ENCODE measurements at regions not wholly inside any gene's neighbourhood (a gene's known extent, or its start where the extent isn't known, plus 50 kb on each side); places are given as distances from the start of the nearest gene placed in this dataset.

GRCh38 chr2:181754105-181754504 is 73.8 kb upstream of the NEUROD1 start:
- no peak for DNase-seq (ENCODE audit: low spot score)
- in situ Hi-C loops (cut with MboI; ENCODE audit: low sequenced_read_pairs, unreplicated experiment) = no loop called here

GRCh38 chr2:181755181-181755580 is 74.9 kb upstream of the NEUROD1 start:
- no peak for TF ChIP-seq CTCF (IDR thresholded peaks at IDR 0.05; ENCODE audit: borderline replicate concordance, control extremely low read depth, extremely low read depth, insufficient read depth, missing control alignments)
- in situ Hi-C loops (cut with MboI; ENCODE audit: low sequenced_read_pairs, unreplicated experiment) = no loop called here
- DNase-seq (ENCODE audit: low spot score) = no peak

More at GRCh38 chr2:181754105-181754504, 73.8 kb upstream of the NEUROD1 start:
- TF ChIP-seq CTCF (IDR thresholded peaks at IDR 0.05; ENCODE audit: borderline replicate concordance, control extremely low read depth, extremely low read depth, insufficient read depth, missing control alignments) = no peak

GRCh38 chr2:181760521-181760920 is 80.2 kb upstream of the NEUROD1 start:
- in situ Hi-C loops (cut with MboI; ENCODE audit: low sequenced_read_pairs, unreplicated experiment) = no loop called here
- TF ChIP-seq CTCF (IDR thresholded peaks at IDR 0.05; ENCODE audit: borderline replicate concordance, control extremely low read depth, extremely low read depth, insufficient read depth, missing control alignments) = no peak
- no peak for DNase-seq (ENCODE audit: low spot score)

- no peak for DNase-seq (ENCODE audit: low spot score)
- TF ChIP-seq CTCF (IDR thresholded peaks at IDR 0.05; ENCODE audit: borderline replicate concordance, control extremely low read depth, extremely low read depth, insufficient read depth, missing control alignments) = no peak
- in situ Hi-C loops (cut with MboI; ENCODE audit: low sequenced_read_pairs, unreplicated experiment) = no loop called here
These were observed 80.9 kb upstream of the NEUROD1 start for GRCh38 chr2:181761175-181761574.

- in situ Hi-C loops (cut with MboI; ENCODE audit: low sequenced_read_pairs, unreplicated experiment) = no loop called here
- no peak for DNase-seq (ENCODE audit: low spot score)
- TF ChIP-seq CTCF (IDR thresholded peaks at IDR 0.05; ENCODE audit: borderline replicate concordance, control extremely low read depth, extremely low read depth, insufficient read depth, missing control alignments) = no peak
These were observed 81.7 kb upstream of the NEUROD1 start for GRCh38 chr2:181762000-181762399.

GRCh38 chr2:181762848-181763247 is 82.5 kb upstream of the NEUROD1 start:
- DNase-seq (ENCODE audit: low spot score) = no peak
- TF ChIP-seq CTCF (IDR thresholded peaks at IDR 0.05; ENCODE audit: borderline replicate concordance, control extremely low read depth, extremely low read depth, insufficient read depth, missing control alignments) = no peak
- in situ Hi-C loops (cut with MboI; ENCODE audit: low sequenced_read_pairs, unreplicated experiment) = no loop called here

GRCh38 chr2:181763423-181763822 is 83.1 kb upstream of the NEUROD1 start:
- in situ Hi-C loops (cut with MboI; ENCODE audit: low sequenced_read_pairs, unreplicated experiment) = no loop called here
- no peak for DNase-seq (ENCODE audit: low spot score)
- no peak for TF ChIP-seq CTCF (IDR thresholded peaks at IDR 0.05; ENCODE audit: borderline replicate concordance, control extremely low read depth, extremely low read depth, insufficient read depth, missing control alignments)
